ENCODE measurements at regions not wholly inside any gene's neighbourhood (a gene's known extent, or its start where the extent isn't known, plus 50 kb on each side); places are given as distances from the start of the nearest gene placed in this dataset.

- ChIA-PET POLR2A (interaction anchor here (0.6 kb wide), 1 partner anchor 172 kb away, joined by 4 read pairs; no protein-coding TSS in a partner anchor), CTCF (interaction anchor here (1.7 kb wide), 1 partner anchor 11 kb away, joined by 5 read pairs; no protein-coding TSS in a partner anchor)
- Mint-ChIP-seq H3K4me3 (no peak overlapping the region), H3K27ac (no peak overlapping the region), H3K9me3 (peaks cover 9% of the 10 kb centered on the region), H3K36me3 (peaks cover 10% of the 10 kb centered on the region; the same call in 1 of the 2 replicates), H3K27me3 (ENCODE audit: low read depth) (peaks cover 15% of the 10 kb centered on the region), H3K4me1 (peaks cover 30% of the 10 kb centered on the region)
- TF ChIP-seq GTF2I (CRISPR knock-in tag; conservative IDR thresholded peaks at IDR 0.05) (no peak), E2F5 (CRISPR knock-in tag; IDR thresholded peaks at IDR 0.05) (no peak), MLX (CRISPR knock-in tag; IDR thresholded peaks at IDR 0.05) (no peak), ZNF219 (CRISPR knock-in tag; IDR thresholded peaks at IDR 0.05; ENCODE audit: borderline replicate concordance) (no peak), PRRX2 (CRISPR knock-in tag; IDR thresholded peaks at IDR 0.05) (no peak), ZNF232 (CRISPR knock-in tag; IDR thresholded peaks at IDR 0.05) (no peak), CREM (CRISPR knock-in tag; IDR thresholded peaks at IDR 0.05) (no peak), JAZF1 (CRISPR knock-in tag; IDR thresholded peaks at IDR 0.05) (no peak), E2F4 (CRISPR knock-in tag; IDR thresholded peaks at IDR 0.05; ENCODE audit: borderline replicate concordance, low read depth) (no peak)
- DNase-seq (ENCODE audit: low spot score) (no peak), ATAC-seq (no peak)
These were observed 215.0 kb upstream of the POU3F1 start for GRCh38 chr1:38261574-38261973.

- Mint-ChIP-seq H3K27me3 (ENCODE audit: low read depth) (peaks cover 3% of the 10 kb centered on the region), H3K36me3 (peaks cover 11% of the 10 kb centered on the region), H3K27ac (no peak overlapping the region), H3K4me3 (no peak overlapping the region), H3K4me1 (peaks cover 24% of the 10 kb centered on the region), H3K9me3 (peaks cover 21% of the 10 kb centered on the region)
- DNase-seq (ENCODE audit: low spot score) (no peak), ATAC-seq (no peak)
- CTCF ChIA-PET, result no interaction called here
- TF ChIP-seq ETV6 (CRISPR knock-in tag; IDR thresholded peaks at IDR 0.05), result no peak
- no peak for TF ChIP-seq RORB (CRISPR knock-in tag; IDR thresholded peaks at IDR 0.05)
- no peak for TF ChIP-seq RELA (CRISPR knock-in tag; IDR thresholded peaks at IDR 0.05; ENCODE audit: borderline replicate concordance)
- no peak for TF ChIP-seq JUN (CRISPR knock-in tag; IDR thresholded peaks at IDR 0.05)
- TF ChIP-seq ZBTB43 (CRISPR knock-in tag; IDR thresholded peaks at IDR 0.05), result no peak
- TF ChIP-seq ZMAT4 (CRISPR knock-in tag; IDR thresholded peaks at IDR 0.05), result no peak
- TF ChIP-seq NFYB (CRISPR knock-in tag; conservative IDR thresholded peaks at IDR 0.05; ENCODE audit: low read depth), result no peak
- TF ChIP-seq MXD4 (CRISPR knock-in tag; IDR thresholded peaks at IDR 0.05; ENCODE audit: borderline replicate concordance), result no peak
- no peak for TF ChIP-seq HMGXB4 (CRISPR knock-in tag; IDR thresholded peaks at IDR 0.05)
- POLR2A ChIA-PET, result no interaction called here
These were observed 211.6 kb upstream of the POU3F1 start for GRCh38 chr1:38258085-38258627.

Measured in WTC11 (cell line).